Left ventricle myocardium superior (tissue), 1 donor: ENCODE measurements at regions not wholly inside any gene's neighbourhood (a gene's known extent, or its start where the extent isn't known, plus 50 kb on each side); places are given as distances from the start of the nearest gene placed in this dataset.

Experiments used
- ATAC-seq: fragments of 200-7000 bp; cut with Tn5 transposase; one replicate; pipeline ENCODE4 v1.9.1; 2020; ENCODE audit warnings: mild to moderate bottlenecking, moderate library complexity
- DNase-seq: peaks from one replicate; pipeline ENCODE4 v3.0.0-alpha.2; 2020
- intact Hi-C: fragments of 100-400 bp; cut with micrococcal nuclease; formaldehyde crosslinking; loops from one replicate; pipeline ENCODE4 v1.11.0; 2022
- donor health status: DM: no; HTN: yes; CAD: no; lungs with severe emphysema.

GRCh38 chr9:89716559-89716958 lies 111.7 kb downstream of the GADD45G start:
- intact Hi-C loops, result no loop called here
- DNase-seq, result no peak
- no peak for ATAC-seq

- no peak for ATAC-seq
- no peak for DNase-seq
- intact Hi-C loops, result no loop called here
Observed at GRCh38 chr9:89718176-89718575, 113.4 kb downstream of the GADD45G start.

- peak; percentile 24 for ATAC-seq
- no peak for DNase-seq
- intact Hi-C loops, result no loop called here
Observed at GRCh38 chr9:89718651-89719050, 113.8 kb downstream of the GADD45G start.

- intact Hi-C loops, result no loop called here
- DNase-seq (no peak), ATAC-seq (peak; percentile 79)
Observed at GRCh38 chr9:89719202-89719601, 114.4 kb downstream of the GADD45G start.

- ATAC-seq (no peak), DNase-seq (no peak)
- intact Hi-C loops, result no loop called here
Observed at GRCh38 chr9:89720696-89721175, 115.9 kb downstream of the GADD45G start.

GRCh38 chr9:89721176-89721700 lies 116.4 kb downstream of the GADD45G start:
- DNase-seq (no peak), ATAC-seq (peak; percentile 63)
- intact Hi-C loops, result no loop called here

- DNase-seq, result no peak
- ATAC-seq, result no peak
- intact Hi-C loops, result no loop called here
Observed at GRCh38 chr9:89721971-89722530, 117.2 kb downstream of the GADD45G start.

- intact Hi-C loops, result no loop called here
- DNase-seq, result no peak
- no peak for ATAC-seq
Observed at GRCh38 chr9:89722712-89723111, 117.9 kb downstream of the GADD45G start.

GRCh38 chr9:89723469-89724100 lies 118.8 kb downstream of the GADD45G start:
- DNase-seq (no peak), ATAC-seq (no peak)
- intact Hi-C loops, result no loop called here

GRCh38 chr9:89724659-89725058 lies 119.8 kb downstream of the GADD45G start:
- DNase-seq, result no peak
- no peak for ATAC-seq

GRCh38 chr9:89725271-89725670 lies 120.5 kb downstream of the GADD45G start:
- no peak for DNase-seq
- ATAC-seq, result no peak
- intact Hi-C loops, result no loop called here

More at GRCh38 chr9:89724659-89725058, 119.8 kb downstream of the GADD45G start:
- intact Hi-C loops, result no loop called here

GRCh38 chr9:89729954-89730530 lies 125.2 kb downstream of the GADD45G start:
- intact Hi-C loops, result no loop called here
- ATAC-seq (no peak), DNase-seq (no peak)

GRCh38 chr9:89730715-89731114 lies 125.9 kb downstream of the GADD45G start:
- ATAC-seq (no peak), DNase-seq (no peak)
- intact Hi-C loops, result no loop called here

GRCh38 chr9:89731262-89732182 lies 126.7 kb downstream of the GADD45G start:
- intact Hi-C loops, result no loop called here
- peak; percentile 5 for ATAC-seq
- no peak for DNase-seq

- DNase-seq (no peak), ATAC-seq (peak; percentile 80)
- intact Hi-C loops, result no loop called here
Observed at GRCh38 chr9:89732295-89732938, 127.6 kb downstream of the GADD45G start.

- intact Hi-C loops, result no loop called here
- ATAC-seq (peak; percentile 52), DNase-seq (no peak)
Observed at GRCh38 chr9:89732939-89733324, 128.1 kb downstream of the GADD45G start.

GRCh38 chr9:89734600-89735041 lies 129.8 kb downstream of the GADD45G start:
- intact Hi-C loops, result no loop called here
- ATAC-seq (peak; percentile 41), DNase-seq (peak; percentile 68)

- ATAC-seq (peak; percentile 55), DNase-seq (no peak)
- intact Hi-C loops, result no loop called here
Observed at GRCh38 chr9:89738137-89738932, 133.5 kb downstream of the GADD45G start.
